H1 (cell line): ENCODE measurements at regions not wholly inside any gene's neighbourhood (a gene's known extent, or its start where the extent isn't known, plus 50 kb on each side); places are given as distances from the start of the nearest gene placed in this dataset.

Experiments used
- CTCF ChIA-PET: fragments of 300-600 bp; sonication (Branson Sonifier 250); formaldehyde crosslinking; loops from one replicate; lab custom pipeline; 2021; ENCODE audit not compliant: partially characterized antibody; lab: Charles Lee
- POLR2A ChIA-PET: fragments of 300-600 bp; sonication (Branson Sonifier 250); formaldehyde crosslinking; loops from one replicate; lab custom pipeline; 2021; ENCODE audit warnings: inconsistent platforms; ENCODE audit not compliant: partially characterized antibody; lab: Charles Lee
- DNase-seq, 2 experiments: peaks; one replicate each; pipeline versions ENCODE4 v3.0.0 to v3.0.0-alpha.2; 2010 to 2022; ENCODE audit warnings: low spot score in 2 of 2, low read depth in 1 of 2, mixed read lengths in 1 of 2
- FAIRE-seq: peaks from 2 replicates; lab custom pipeline; 2011; peaks lifted over from hg19 to GRCh38; lab: Jason Lieb, UNC
- H2AFZ ChIP-seq: 2 replicates; pipeline ENCODE4 v1.8.1; 2012; ENCODE audit warnings: low read length, inconsistent platforms
- H2AK5ac ChIP-seq: 2 replicates; pipeline ENCODE4 v1.6.1; 2013; ENCODE audit warnings: low read depth, low read length
- H2BK120ac ChIP-seq: replicated peaks from 2 replicates; pipeline ENCODE3; 2013; ENCODE audit warnings: low read depth, low read length, inconsistent platforms
- H2BK12ac ChIP-seq: 2 replicates; pipeline ENCODE4 v1.6.1; 2013; ENCODE audit warnings: low read depth, low read length
- H2BK15ac ChIP-seq: 2 replicates; pipeline ENCODE4 v1.6.1; 2013; ENCODE audit warnings: low read length
- H2BK20ac ChIP-seq: 2 replicates; pipeline ENCODE4 v1.6.1; 2013; ENCODE audit warnings: low read length
- H2BK5ac ChIP-seq: 2 replicates; pipeline ENCODE4 v1.6.1; 2013; ENCODE audit warnings: low read depth, low read length
- H3K14ac ChIP-seq: 2 replicates; pipeline ENCODE4 v1.6.1; 2013; ENCODE audit warnings: inconsistent platforms; ENCODE audit not compliant: insufficient read length
- H3K18ac ChIP-seq: 2 replicates; pipeline ENCODE4 v1.6.1; 2013; ENCODE audit warnings: low read length; ENCODE audit errors: extremely low read depth
- H3K23ac ChIP-seq: 2 replicates; pipeline ENCODE4 v1.6.1; 2013; ENCODE audit warnings: inconsistent platforms; ENCODE audit not compliant: insufficient read length
- H3K23me2 ChIP-seq: 2 replicates; pipeline ENCODE4 v1.6.1; 2013; ENCODE audit warnings: low read depth, low read length
- H3K27ac ChIP-seq: 2 replicates; pipeline ENCODE4 v1.6.1; 2011; ENCODE audit warnings: low read depth, low read length, inconsistent platforms
- H3K27me3 ChIP-seq, 4 experiments: replicated peaks in 1 of 4; 1 replicate in 1 of 4; 2 replicates in 3 of 4; pipeline versions ENCODE4 v1.6.1 to v1.8.1; 2011 to 2013; ENCODE audit warnings: low read length in 3 of 4, mild to moderate bottlenecking in 3 of 4, inconsistent platforms in 2 of 4, mixed read lengths in 2 of 4, moderate library complexity in 1 of 4; ENCODE audit not compliant: control insufficient read depth in 3 of 4, insufficient read depth in 3 of 4; ENCODE audit errors: extremely low read depth in 1 of 4
- H3K36me3 ChIP-seq, 4 experiments: 2 replicates each; pipeline versions ENCODE4 v1.6.1 to v1.8.1; 2011 to 2013; ENCODE audit warnings: mild to moderate bottlenecking in 4 of 4, low read length in 3 of 4, moderate library complexity in 2 of 4, control low read depth in 1 of 4, inconsistent platforms in 1 of 4; ENCODE audit not compliant: insufficient read depth in 4 of 4, control insufficient read depth in 2 of 4
- H3K4ac ChIP-seq: replicated peaks from 2 replicates; pipeline ENCODE3; 2013; ENCODE audit warnings: low read length, low read depth, mixed read lengths, inconsistent platforms; ENCODE audit not compliant: insufficient read length
- H3K4me1 ChIP-seq, 4 experiments: replicated peaks in 1 of 4; 1 replicate in 1 of 4; 2 replicates in 3 of 4; pipeline versions ENCODE4 v1.6.1 to v1.8.1; 2011 to 2013; ENCODE audit warnings: low read length in 3 of 4, inconsistent platforms in 2 of 4, mixed read lengths in 1 of 4; ENCODE audit not compliant: insufficient read depth in 4 of 4, control insufficient read depth in 3 of 4
- H3K4me2 ChIP-seq, 2 experiments: 2 replicates each; pipeline versions ENCODE4 v1.6.1 to v1.8.1; 2011 to 2013; ENCODE audit warnings: low read depth in 2 of 2, low read length in 2 of 2, control low read depth in 1 of 2, inconsistent platforms in 1 of 2, mild to moderate bottlenecking in 1 of 2; ENCODE audit not compliant: insufficient read depth in 1 of 2
- H3K4me3 ChIP-seq, 4 experiments: fragments of 200-600, 300-600 bp in 1 of 4; sonication (generic), shearing (Covaris generic), sonication (Bioruptor Twin) in 1 of 4; 2 replicates each; pipeline versions ENCODE4 v1.5.1 to v1.8.1; 2011 to 2016; ENCODE audit warnings: low read length in 4 of 4, low read depth in 3 of 4, control low read depth in 2 of 4, inconsistent platforms in 2 of 4, mild to moderate bottlenecking in 2 of 4, mixed read lengths in 1 of 4, moderate library complexity in 1 of 4; ENCODE audit not compliant: insufficient read depth in 2 of 4; ENCODE audit errors: extremely low read depth in 1 of 4
- H3K56ac ChIP-seq: replicated peaks from 2 replicates; pipeline ENCODE3; 2013; ENCODE audit warnings: low read depth, mild to moderate bottlenecking, mixed read lengths, low read length, inconsistent platforms; ENCODE audit not compliant: insufficient read length
- H3K79me1 ChIP-seq: 2 replicates; pipeline ENCODE4 v1.6.1; 2013; ENCODE audit warnings: low read depth, low read length, control low read depth
- H3K79me2 ChIP-seq, 2 experiments: 2 replicates each; pipeline versions ENCODE4 v1.6.1 to v1.8.1; 2012 to 2013; ENCODE audit warnings: low read length in 2 of 2, mild to moderate bottlenecking in 2 of 2, inconsistent platforms in 1 of 2; ENCODE audit not compliant: insufficient read depth in 2 of 2, control insufficient read depth in 1 of 2
- H3K9ac ChIP-seq, 4 experiments: replicated peaks in 1 of 4; 1 replicate in 1 of 4; 2 replicates in 3 of 4; pipeline versions ENCODE4 v1.6.1 to v1.8.1; 2011 to 2013; ENCODE audit warnings: low read depth in 3 of 4, low read length in 3 of 4, control low read depth in 2 of 4, mild to moderate bottlenecking in 2 of 4, moderate library complexity in 2 of 4, inconsistent platforms in 1 of 4; ENCODE audit errors: extremely low read depth in 1 of 4
- H3K9me3 ChIP-seq, 2 experiments: 2 replicates each; pipeline versions ENCODE4 v1.6.1 to v1.8.1; 2012 to 2013; ENCODE audit warnings: mild to moderate bottlenecking in 2 of 2, moderate library complexity in 2 of 2, control low read depth in 1 of 2, inconsistent platforms in 1 of 2, low read depth in 1 of 2, low read length in 1 of 2, mixed read lengths in 1 of 2; ENCODE audit not compliant: insufficient read depth in 2 of 2
- H4K20me1 ChIP-seq, 2 experiments: replicated peaks in 1 of 2; 2 replicates each; pipeline versions ENCODE3 to v1.8.1; 2011 to 2013; ENCODE audit warnings: inconsistent platforms in 2 of 2, low read length in 2 of 2, mild to moderate bottlenecking in 1 of 2; ENCODE audit not compliant: insufficient read depth in 2 of 2, control insufficient read depth in 1 of 2
- H4K5ac ChIP-seq: 2 replicates; pipeline ENCODE4 v1.6.1; 2013; ENCODE audit warnings: low read length, low read depth, mixed read lengths, inconsistent platforms; ENCODE audit not compliant: insufficient read length
- H4K8ac ChIP-seq: 2 replicates; pipeline ENCODE4 v1.8.0; 2013; ENCODE audit warnings: mild to moderate bottlenecking, moderate library complexity, low read length, inconsistent platforms; ENCODE audit not compliant: insufficient read depth; ENCODE audit errors: extremely low read depth
- H4K91ac ChIP-seq: replicated peaks from 2 replicates; pipeline ENCODE3; 2013; ENCODE audit warnings: low read length, mixed read lengths, inconsistent platforms; ENCODE audit not compliant: insufficient read length
- GTF2F1 ChIP-seq: IDR thresholded peaks from 2 replicates; pipeline ENCODE4 v1.6.1; 2012; ENCODE audit warnings: low read depth, low read length, improper control_type of control experiment, borderline replicate concordance
- KDM4A ChIP-seq: IDR thresholded peaks from one replicate; pipeline ENCODE4 v1.7.1; 2012; ENCODE audit warnings: low read depth, mild to moderate bottlenecking, moderate library complexity, low read length, inconsistent platforms; ENCODE audit not compliant: severe bottlenecking
- WGBS, 2 experiments: shearing (Covaris generic) in 1 of 2; methylation state at CpG; one replicate each; pipeline versions ENCODE4 v1.1.6 to v1.1.7; 2013 to 2015; ENCODE audit warnings: low lambda C conversion rate in 2 of 2, mixed read lengths in 2 of 2, inconsistent platforms in 1 of 2, low coverage in 1 of 2, missing lambda C conversion rate in 1 of 2; ENCODE audit not compliant: insufficient replicate concordance in 2 of 2, insufficient coverage in 1 of 2, insufficient read length in 1 of 2; ENCODE audit errors: extremely low coverage in 1 of 2, missing lambda C conversion rate in 1 of 2; 5-methylcytosine and 5-hydroxymethylcytosine counted together

GRCh38 chr18:47749600-47749973, 180.9 kb downstream of the SMAD2 start:
- Histone ChIP-seq H2BK20ac (no peak overlapping the region), H4K8ac (no peak overlapping the region), H2AK5ac (no peak overlapping the region), H3K79me2 (no peaks in the 10 kb centered on the region), H2AFZ (0 out of 2 replicates have a peak overlapping the region, but pooled peaks have one; percentile 78), H3K36me3 (no peaks in the 10 kb centered on the region), H3K56ac (no peak overlapping the region), H2BK12ac (peak overlapping the region; percentile 92; the same call in 1 of the 2 replicates), H3K23me2 (no peaks in the 10 kb centered on the region), H3K9me3 (no peaks in the 10 kb centered on the region), H3K18ac (no peak overlapping the region), H2BK15ac (no peak overlapping the region), H2BK5ac (no peak overlapping the region), H4K91ac (no peak overlapping the region), H4K5ac (no peak overlapping the region), H3K4me1 (no peaks in the 10 kb centered on the region), H3K23ac (no peak overlapping the region), H3K27me3 (peaks cover 0 to 9% (median 3%) of the 10 kb centered on the region in 4 experiments; a peak in 5 of 7 replicates), H2BK120ac (no peak overlapping the region), H4K20me1 (no peaks in the 10 kb centered on the region), H3K9ac (no peak overlapping the region), H3K14ac (no peak overlapping the region), H3K4me3 (no peak overlapping the region), H3K4me2 (peak overlapping the region in 1 of 2 experiments; percentile 46; a peak in 1 of 4 replicates), H3K4ac (no peak overlapping the region), H3K79me1 (no peaks in the 10 kb centered on the region), H3K27ac (no peak overlapping the region)
- no peak for DNase-seq
- no peak for FAIRE-seq
- WGBS, 2 experiments: 79% methylated on average over 7 of the region's 7 CpGs; no CpG with 5 or more reads in 1 of the 2 experiments
- ChIA-PET POLR2A (no interaction called here), CTCF (interaction anchor here (1.0 to 2.8 kb wide), 16 partner anchors 11 to 700 kb away, joined by 3 to 17 read pairs (median 5); no protein-coding TSS in a partner anchor)
- TF ChIP-seq KDM4A: no peak
- no peak for TF ChIP-seq GTF2F1
